ENCODE measurements at regions not wholly inside any gene's neighbourhood (a gene's known extent, or its start where the extent isn't known, plus 50 kb on each side); places are given as distances from the start of the nearest gene placed in this dataset.
A peak's percentile ranks its signal among the peaks of the same experiment; 100 is the strongest.

DNA sequence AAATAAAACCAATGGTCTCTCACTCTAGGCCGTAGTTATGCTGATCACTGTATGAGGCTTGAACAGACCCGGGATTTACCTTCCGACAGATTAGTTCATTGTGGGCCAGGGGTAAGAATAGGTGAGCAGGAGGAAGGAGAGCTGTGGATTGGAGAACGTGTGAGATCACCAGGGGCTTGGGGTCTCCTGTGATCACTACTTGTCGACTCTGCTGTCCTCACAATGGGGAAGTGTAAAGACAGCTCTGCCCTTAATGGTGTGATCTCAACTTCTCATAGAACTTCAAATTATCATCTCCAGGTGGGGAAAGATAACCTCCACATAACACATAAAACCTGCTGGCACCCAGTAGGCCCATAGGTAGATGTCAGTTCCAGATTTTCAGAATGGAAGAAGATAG, 56.2 kb upstream of the RPS6KA3 start:
- Mint-ChIP-seq H3K27ac (ENCODE audit: low read depth) (no peak overlapping the region), H3K9me3 (no peaks in the 10 kb centered on the region), H3K4me3 (no peak overlapping the region), H3K36me3 (ENCODE audit: insufficient read depth) (peaks cover 2% of the 10 kb centered on the region), H3K27me3 (no peaks in the 10 kb centered on the region), H3K4me1 (peaks cover 26% of the 10 kb centered on the region)
- ATAC-seq (replicated peaks; ENCODE audit: extremely low read depth, poor library complexity, severe bottlenecking) (no peak), DNase-seq (ENCODE audit: low spot score in 2 of 2) (no peak)

DNA sequence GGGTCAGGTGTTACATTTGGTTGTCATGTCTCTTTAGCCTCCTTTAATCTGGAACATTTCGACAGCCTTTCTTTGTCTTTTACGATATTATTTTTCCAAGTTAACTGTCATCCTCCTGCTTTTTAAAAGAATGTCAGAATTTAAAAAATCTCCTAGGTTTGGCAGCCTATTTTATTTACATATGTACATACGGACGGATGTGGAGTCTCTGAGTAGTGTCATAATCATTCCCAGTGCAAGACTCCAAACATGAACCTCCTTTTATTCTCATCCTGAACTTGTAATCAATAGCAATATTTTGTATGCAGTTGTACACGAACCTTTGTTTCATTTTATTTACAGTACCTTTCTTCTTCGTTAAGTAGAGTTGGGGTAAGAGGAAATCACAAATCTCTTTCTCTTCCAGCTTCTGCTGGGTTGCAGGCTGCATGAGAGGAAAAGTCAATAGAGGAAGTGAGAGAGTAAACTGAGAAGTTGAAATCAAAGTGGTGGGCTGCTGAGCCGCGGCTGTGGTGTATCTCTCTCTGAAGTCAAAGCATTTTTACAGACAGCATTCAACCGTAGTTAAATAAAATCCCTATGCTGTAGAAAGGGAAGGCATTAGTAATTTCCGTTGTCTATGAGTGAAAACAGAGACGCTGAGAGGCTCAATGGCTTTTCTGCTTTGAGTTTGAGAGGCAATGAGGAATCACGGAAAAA, 53.9 kb upstream of the RPS6KA3 start:
- Mint-ChIP-seq H3K9me3 (no peaks in the 10 kb centered on the region), H3K4me1 (peaks cover 26% of the 10 kb centered on the region), H3K4me3 (peak overlapping the region; percentile 58), H3K36me3 (ENCODE audit: insufficient read depth) (peaks cover 2% of the 10 kb centered on the region), H3K27me3 (no peaks in the 10 kb centered on the region), H3K27ac (ENCODE audit: low read depth) (peak overlapping the region; percentile 87)
- no peak for DNase-seq (ENCODE audit: low spot score in 2 of 2)
- ATAC-seq (replicated peaks; ENCODE audit: extremely low read depth, poor library complexity, severe bottlenecking) = no peak

DNA sequence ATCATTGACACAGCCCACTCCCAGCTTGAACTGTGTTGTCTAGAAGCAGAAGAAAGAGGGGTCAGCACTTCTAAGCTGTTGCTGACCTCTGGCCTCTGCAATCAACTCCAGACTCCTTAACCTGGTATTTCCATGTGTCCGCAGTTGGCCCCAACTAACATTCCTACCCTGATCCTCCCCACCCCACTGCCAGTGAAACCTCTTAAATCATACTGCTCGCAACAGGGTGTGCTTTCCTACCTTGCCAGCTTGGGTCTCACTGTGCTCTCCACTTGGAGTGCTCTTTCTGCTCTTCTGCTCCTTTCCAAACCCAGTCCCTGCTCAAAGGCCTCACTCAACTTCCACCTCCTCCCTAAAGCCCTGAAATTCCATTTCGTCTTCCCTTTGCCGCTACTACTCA, 52.3 kb upstream of the RPS6KA3 start:
- DNase-seq (ENCODE audit: low spot score in 2 of 2) = no peak
- Mint-ChIP-seq H3K27me3 (no peaks in the 10 kb centered on the region), H3K4me3 (no peak overlapping the region), H3K4me1 (peaks cover 28% of the 10 kb centered on the region), H3K27ac (ENCODE audit: low read depth) (no peak overlapping the region), H3K36me3 (ENCODE audit: insufficient read depth) (peaks cover 2% of the 10 kb centered on the region), H3K9me3 (no peaks in the 10 kb centered on the region)
- no peak for ATAC-seq (replicated peaks; ENCODE audit: extremely low read depth, poor library complexity, severe bottlenecking)

DNA sequence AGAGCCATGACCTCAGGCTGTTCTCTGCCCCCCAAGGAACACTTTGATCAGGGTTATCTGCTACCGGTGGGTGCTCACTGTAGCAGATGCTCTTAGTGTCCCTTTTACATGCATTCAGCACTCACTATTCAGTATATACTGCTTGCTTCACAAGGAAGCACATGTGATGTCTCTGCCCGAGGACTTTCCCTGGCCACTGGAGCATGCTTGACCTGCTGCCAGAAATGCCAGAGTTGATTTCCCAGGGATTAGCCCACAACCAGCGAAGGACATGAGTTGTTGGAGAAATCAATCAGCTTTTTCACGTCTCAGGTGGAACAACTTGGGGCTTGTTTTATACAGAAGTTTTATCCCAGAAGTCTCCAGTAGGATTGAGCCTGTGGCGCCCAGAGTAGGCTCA, 51.2 kb upstream of the RPS6KA3 start:
- DNase-seq (ENCODE audit: low spot score in 2 of 2) (no peak), ATAC-seq (replicated peaks; ENCODE audit: extremely low read depth, poor library complexity, severe bottlenecking) (no peak)
- H3K27ac Mint-ChIP-seq (ENCODE audit: low read depth) = no peak overlapping the region
- H3K4me3 Mint-ChIP-seq = no peak overlapping the region
- peaks cover 31% of the 10 kb centered on the region for H3K4me1 Mint-ChIP-seq
- no peaks in the 10 kb centered on the region for H3K9me3 Mint-ChIP-seq
- H3K27me3 Mint-ChIP-seq = no peaks in the 10 kb centered on the region
- H3K36me3 Mint-ChIP-seq (ENCODE audit: insufficient read depth) = peaks cover 2% of the 10 kb centered on the region
